GM12873 (cell line): ENCODE measurements at regions not wholly inside any gene's neighbourhood (a gene's known extent, or its start where the extent isn't known, plus 50 kb on each side); places are given as distances from the start of the nearest gene placed in this dataset.

ENCODE experiments used
- CTCF ChIP-seq: IDR thresholded peaks from 2 replicates; pipeline ENCODE4 v1.5.1; 2012; ENCODE audit warnings: low read depth, mild to moderate bottlenecking, moderate library complexity, low read length, control low read depth; ENCODE audit not compliant: insufficient read depth; ENCODE audit errors: missing control alignments

- TF ChIP-seq CTCF, result no peak
These were observed 71.3 kb upstream of the EN2 start for GRCh38 chr7:155386608-155387007.

- TF ChIP-seq CTCF, result no peak
These were observed 70.8 kb upstream of the EN2 start for GRCh38 chr7:155387066-155387620.

- TF ChIP-seq CTCF, result no peak
These were observed 69.4 kb upstream of the EN2 start for GRCh38 chr7:155388561-155388960.

GRCh38 chr7:155391414-155391813, 66.5 kb upstream of the EN2 start:
- TF ChIP-seq CTCF, result no peak

GRCh38 chr7:155392726-155393570, 65.0 kb upstream of the EN2 start:
- TF ChIP-seq CTCF, result no peak

GRCh38 chr7:155394413-155394812, 63.5 kb upstream of the EN2 start:
- TF ChIP-seq CTCF, result no peak

GRCh38 chr7:155395176-155395797, 62.6 kb upstream of the EN2 start:
- no peak for TF ChIP-seq CTCF
